HEK293 (cell line): ENCODE measurements at regions not wholly inside any gene's neighbourhood (a gene's known extent, or its start where the extent isn't known, plus 50 kb on each side); places are given as distances from the start of the nearest gene placed in this dataset.

ENCODE experiments used
- ZBTB48 ChIP-seq: fragments of 450-650 bp; formaldehyde crosslinking; IDR thresholded peaks from 2 replicates; pipeline ENCODE4 v1.5.1; 2016; ENCODE audit warnings: missing biosample characterization, missing genetic modification characterization
- TF ChIP-seq, protein P1 (sequence below): fragments of 450-650 bp; formaldehyde crosslinking; IDR thresholded peaks from 2 replicates; pipeline ENCODE4 v1.5.1; 2016; ENCODE audit warnings: missing biosample characterization, missing genetic modification characterization
- TF ChIP-seq, protein P2 (sequence below): fragments of 450-650 bp; formaldehyde crosslinking; IDR thresholded peaks from 2 replicates; pipeline ENCODE4 v1.5.1; 2016; ENCODE audit warnings: missing biosample characterization, missing genetic modification characterization

DNA sequence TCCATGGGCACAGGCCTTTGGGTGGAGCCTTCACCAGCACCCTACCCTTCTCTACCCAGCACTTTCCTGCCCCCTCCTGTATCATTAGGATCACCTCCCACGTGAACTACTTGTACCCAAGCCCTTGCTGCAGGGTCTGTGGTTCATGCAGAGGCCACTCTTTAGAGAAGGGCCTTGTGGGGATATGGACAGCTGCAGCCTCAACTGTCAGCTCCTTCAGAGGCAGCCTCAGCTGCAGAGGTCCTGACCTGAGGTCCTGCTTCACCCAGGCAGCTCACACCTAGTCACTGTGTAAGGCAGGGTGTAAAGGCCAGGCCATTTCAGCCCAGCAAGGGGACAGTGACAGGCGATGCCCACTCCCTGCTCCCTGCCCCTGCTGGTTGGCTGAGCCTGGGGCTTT, 448.6 kb upstream of the PROK2 start:
- TF ChIP-seq, protein P1, sequence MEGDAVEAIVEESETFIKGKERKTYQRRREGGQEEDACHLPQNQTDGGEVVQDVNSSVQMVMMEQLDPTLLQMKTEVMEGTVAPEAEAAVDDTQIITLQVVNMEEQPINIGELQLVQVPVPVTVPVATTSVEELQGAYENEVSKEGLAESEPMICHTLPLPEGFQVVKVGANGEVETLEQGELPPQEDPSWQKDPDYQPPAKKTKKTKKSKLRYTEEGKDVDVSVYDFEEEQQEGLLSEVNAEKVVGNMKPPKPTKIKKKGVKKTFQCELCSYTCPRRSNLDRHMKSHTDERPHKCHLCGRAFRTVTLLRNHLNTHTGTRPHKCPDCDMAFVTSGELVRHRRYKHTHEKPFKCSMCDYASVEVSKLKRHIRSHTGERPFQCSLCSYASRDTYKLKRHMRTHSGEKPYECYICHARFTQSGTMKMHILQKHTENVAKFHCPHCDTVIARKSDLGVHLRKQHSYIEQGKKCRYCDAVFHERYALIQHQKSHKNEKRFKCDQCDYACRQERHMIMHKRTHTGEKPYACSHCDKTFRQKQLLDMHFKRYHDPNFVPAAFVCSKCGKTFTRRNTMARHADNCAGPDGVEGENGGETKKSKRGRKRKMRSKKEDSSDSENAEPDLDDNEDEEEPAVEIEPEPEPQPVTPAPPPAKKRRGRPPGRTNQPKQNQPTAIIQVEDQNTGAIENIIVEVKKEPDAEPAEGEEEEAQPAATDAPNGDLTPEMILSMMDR (tag by site-specific recombination): no peak
- TF ChIP-seq, protein P2, sequence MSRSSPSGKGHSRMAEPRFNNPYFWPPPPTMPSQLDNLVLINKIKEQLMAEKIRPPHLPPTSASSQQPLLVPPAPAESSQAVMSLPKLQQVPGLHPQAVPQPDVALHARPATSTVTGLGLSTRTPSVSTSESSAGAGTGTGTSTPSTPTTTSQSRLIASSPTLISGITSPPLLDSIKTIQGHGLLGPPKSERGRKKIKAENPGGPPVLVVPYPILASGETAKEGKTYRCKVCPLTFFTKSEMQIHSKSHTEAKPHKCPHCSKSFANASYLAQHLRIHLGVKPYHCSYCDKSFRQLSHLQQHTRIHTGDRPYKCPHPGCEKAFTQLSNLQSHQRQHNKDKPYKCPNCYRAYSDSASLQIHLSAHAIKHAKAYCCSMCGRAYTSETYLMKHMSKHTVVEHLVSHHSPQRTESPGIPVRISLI (tag by site-specific recombination): no peak
- no peak for TF ChIP-seq ZBTB48 (tag by site-specific recombination)
